ENCODE measurements at regions not wholly inside any gene's neighbourhood (a gene's known extent, or its start where the extent isn't known, plus 50 kb on each side); places are given as distances from the start of the nearest gene placed in this dataset.

- TF ChIP-seq CTCF (conservative IDR thresholded peaks at IDR 0.05; ENCODE audit: low read depth, low read length) (no peak), EZH2 (IDR thresholded peaks at IDR 0.05; ENCODE audit: borderline replicate concordance, low read depth, low read length, poor library complexity, severe bottlenecking) (no peak)
Observed at GRCh38 chr13:79895416-79895815, 414.5 kb downstream of the NDFIP2 start.
